ENCODE measurements at regions not wholly inside any gene's neighbourhood (a gene's known extent, or its start where the extent isn't known, plus 50 kb on each side); places are given as distances from the start of the nearest gene placed in this dataset.
"Not testable (repeated sequence)": the region's sequence is repeated elsewhere in the genome, so short reads cannot be mapped to it uniquely, and the experiment has no call there.

- DNase-seq, result no peak
These were observed 212.4 kb downstream of the OPA1 start for GRCh38 chr3:193805448-193805847.

- no peak for DNase-seq
These were observed 215.3 kb downstream of the OPA1 start for GRCh38 chr3:193808317-193808716.

- no peak for DNase-seq
These were observed 216.1 kb downstream of the OPA1 start for GRCh38 chr3:193809106-193809505.

- DNase-seq, result no peak
These were observed 219.2 kb downstream of the OPA1 start for GRCh38 chr3:193812078-193812725.

GRCh38 chr3:193812791-193813500 lies 219.9 kb downstream of the OPA1 start:
- DNase-seq, result no peak

- DNase-seq, result no peak
These were observed 220.5 kb downstream of the OPA1 start for GRCh38 chr3:193813501-193813830.

GRCh38 chr3:193814166-193814892 lies 221.3 kb downstream of the OPA1 start:
- no peak for DNase-seq

- DNase-seq, result no peak
These were observed 222.4 kb downstream of the OPA1 start for GRCh38 chr3:193815246-193816027.

GRCh38 chr3:193816028-193816395 lies 223.0 kb downstream of the OPA1 start:
- DNase-seq, result no peak

GRCh38 chr3:193816656-193817311 lies 223.8 kb downstream of the OPA1 start:
- DNase-seq, result no peak

GRCh38 chr3:193819117-193820010 lies 226.4 kb downstream of the OPA1 start:
- no peak for DNase-seq

- DNase-seq, result no peak
These were observed 228.2 kb downstream of the OPA1 start for GRCh38 chr3:193821151-193821668.

- DNase-seq, result no peak
These were observed 229.6 kb downstream of the OPA1 start for GRCh38 chr3:193822492-193823212.

- DNase-seq, result not testable (repeated sequence)
These were observed 230.2 kb downstream of the OPA1 start for GRCh38 chr3:193823213-193823605.

GRCh38 chr3:193824365-193824764 lies 231.4 kb downstream of the OPA1 start:
- DNase-seq, result no peak

- no peak for DNase-seq
These were observed 232.6 kb downstream of the OPA1 start for GRCh38 chr3:193825617-193826016.

- DNase-seq, result no peak
These were observed 233.3 kb downstream of the OPA1 start for GRCh38 chr3:193826159-193826795.

- DNase-seq, result no peak
These were observed 234.1 kb downstream of the OPA1 start for GRCh38 chr3:193827040-193827669.

- DNase-seq, result no peak
These were observed 234.9 kb downstream of the OPA1 start for GRCh38 chr3:193827871-193828270.

- DNase-seq, result no peak
These were observed 235.5 kb downstream of the OPA1 start for GRCh38 chr3:193828477-193828876.

All from stimulated activated CD4-positive, alpha-beta T cell treated with anti-CD3 and anti-CD28 coated beads, Interleukin-2, amount 100 ng/mL, for 24 hours (primary cell).